HG02678 (cell line): ENCODE measurements at regions not wholly inside any gene's neighbourhood (a gene's known extent, or its start where the extent isn't known, plus 50 kb on each side); places are given as distances from the start of the nearest gene placed in this dataset.
"Not testable (repeated sequence)": the region's sequence is repeated elsewhere in the genome, so short reads cannot be mapped to it uniquely, and the experiment has no call there.

ENCODE experiments used
- ATAC-seq: cut with Tn5 transposase; IDR thresholded peaks from one replicate; pipeline ENCODE4 v1.9.1; 2021; ENCODE audit warnings: mild to moderate bottlenecking, moderate library complexity; ENCODE audit not compliant: unreplicated experiment

- no peak for ATAC-seq
Observed at GRCh38 chr12:88366101-88366500, 214.2 kb downstream of the KITLG start.

DNA sequence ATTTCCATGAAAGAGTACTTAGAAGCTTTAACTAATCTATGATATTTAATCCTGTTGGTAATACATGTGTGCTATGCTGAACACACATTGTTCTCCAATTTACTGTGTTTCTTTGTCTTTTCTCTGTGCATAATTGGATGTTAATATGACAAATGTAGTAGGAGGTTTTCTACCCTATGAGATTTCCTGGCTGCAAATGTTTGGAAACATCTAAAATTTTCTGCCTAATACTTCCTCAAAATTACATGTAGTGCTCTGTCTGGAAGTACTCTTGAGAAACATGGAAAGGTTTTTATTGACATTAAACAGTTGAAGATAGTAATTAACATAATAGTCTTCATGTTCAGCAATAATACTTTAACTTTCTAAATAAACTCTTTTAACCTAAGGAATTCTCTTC lies 213.0 kb downstream of the KITLG start:
- no peak for ATAC-seq

- not testable (repeated sequence) for ATAC-seq
Observed at GRCh38 chr12:88368077-88368476, 212.2 kb downstream of the KITLG start.

- ATAC-seq, result no peak
Observed at GRCh38 chr12:88371416-88372183, 208.7 kb downstream of the KITLG start.

DNA sequence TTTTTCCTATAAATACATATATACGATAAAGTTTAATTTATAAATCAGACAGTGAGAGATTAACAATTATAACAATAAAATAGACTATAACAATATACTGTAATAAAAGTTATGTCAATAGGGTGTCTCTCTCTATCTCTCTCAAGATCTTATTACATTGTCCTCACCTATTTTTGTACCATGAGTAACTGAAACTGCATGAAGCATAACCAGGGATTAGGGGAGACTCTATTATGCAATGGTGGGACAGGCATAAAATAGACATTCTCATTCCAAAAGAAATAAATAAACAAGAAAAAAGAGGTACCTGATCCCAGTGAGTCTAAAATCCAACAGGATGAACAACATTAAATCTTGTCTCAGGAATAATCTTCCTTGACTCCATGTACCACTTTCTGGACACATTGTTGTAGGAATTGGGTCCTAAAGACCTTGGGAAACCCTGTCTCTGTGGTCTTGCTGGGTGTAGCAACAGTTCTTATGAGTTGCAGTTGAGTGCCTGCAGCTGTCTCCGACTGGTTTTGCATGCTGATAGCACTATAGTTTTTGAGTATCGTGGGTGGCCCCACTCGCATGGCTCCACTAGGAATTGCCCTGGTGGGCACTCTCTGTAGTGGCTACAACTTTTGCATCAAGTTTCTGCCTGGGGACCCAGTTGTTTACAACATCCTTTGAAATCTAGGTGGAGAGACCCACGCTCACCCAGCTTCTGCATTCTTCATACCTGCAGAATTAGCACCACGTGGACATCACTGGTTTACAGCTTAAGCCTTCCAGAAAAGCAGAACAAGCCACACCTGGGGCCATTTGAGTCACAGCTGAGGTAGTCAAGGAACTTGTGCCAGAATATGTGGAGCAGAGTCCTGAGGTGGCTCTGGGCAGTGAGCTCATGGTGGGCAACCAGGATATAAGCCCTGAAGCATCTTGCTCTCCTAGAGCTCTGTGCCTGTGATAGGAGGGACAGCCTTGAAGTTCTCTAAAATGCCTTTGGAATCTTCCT lies 204.7 kb downstream of the KITLG start:
- no peak for ATAC-seq

DNA sequence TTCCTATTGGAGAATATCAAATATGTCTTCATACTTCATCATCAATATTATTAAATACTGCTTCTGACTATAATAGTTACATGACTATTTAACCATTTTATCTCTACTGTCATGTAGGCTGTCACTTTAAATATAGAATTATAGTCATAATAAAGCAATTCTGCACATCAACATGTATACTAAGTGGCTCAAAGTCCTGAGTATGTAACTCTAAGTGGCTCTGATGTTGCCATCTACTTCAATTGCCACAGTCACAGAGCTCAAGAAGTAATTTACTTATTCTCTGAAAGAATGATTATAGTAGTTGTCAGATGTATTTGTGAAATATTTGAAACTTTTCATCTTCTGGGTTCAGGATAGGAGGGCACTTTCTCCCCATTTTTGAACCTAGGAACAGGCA lies 202.3 kb downstream of the KITLG start:
- ATAC-seq, result no peak

- ATAC-seq, result no peak
Observed at GRCh38 chr12:88381466-88381865, 198.8 kb downstream of the KITLG start.

- ATAC-seq, result no peak
Observed at GRCh38 chr12:88383405-88383804, 196.9 kb downstream of the KITLG start.

DNA sequence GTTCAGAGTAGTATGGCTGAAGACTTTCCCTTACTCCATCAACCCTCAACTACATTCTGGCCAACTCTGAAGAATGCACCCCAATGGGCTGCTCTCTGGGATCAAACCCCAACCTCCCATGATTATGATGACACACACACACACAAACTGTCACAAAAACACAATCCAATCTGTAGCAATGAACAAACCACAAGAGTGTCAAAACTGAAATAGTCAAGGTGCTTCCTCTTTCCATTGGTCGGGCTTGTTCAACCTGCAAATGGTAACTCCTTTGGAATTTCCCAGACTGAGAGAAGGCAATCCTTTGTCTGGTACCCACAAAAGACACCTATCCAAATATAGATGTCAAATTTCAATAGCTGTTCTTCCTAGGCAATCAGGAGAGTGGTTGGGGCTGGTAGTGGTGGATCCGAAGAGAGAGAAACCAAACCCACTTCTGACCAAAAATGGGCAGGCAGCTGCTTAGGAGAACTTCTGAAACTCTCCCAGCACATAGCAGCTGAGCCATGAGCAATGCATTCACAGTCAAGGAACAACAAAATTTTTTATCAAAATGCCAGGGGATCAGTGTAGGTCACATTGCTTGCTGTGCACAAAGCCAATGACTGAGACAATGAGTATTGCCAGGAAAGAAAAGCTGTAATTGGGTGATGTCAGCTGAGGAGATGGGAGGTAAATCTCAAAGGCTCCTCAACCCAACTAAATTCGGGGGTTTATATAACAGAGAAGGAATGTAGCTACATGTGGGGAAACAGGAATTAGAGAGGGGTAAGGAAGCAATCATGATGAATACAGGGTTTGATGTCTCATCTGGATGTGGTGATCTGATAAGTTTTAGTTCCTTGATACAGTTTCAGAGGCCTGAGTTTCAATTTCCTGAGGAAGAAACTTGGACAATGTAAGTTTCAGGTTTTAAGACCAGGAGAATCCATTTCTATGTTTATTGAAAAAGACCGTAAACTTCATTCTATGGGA lies 191.4 kb downstream of the KITLG start:
- ATAC-seq, result peak; percentile 39

GRCh38 chr12:88390811-88391210 lies 189.5 kb downstream of the KITLG start:
- ATAC-seq, result no peak

GRCh38 chr12:88391556-88391955 lies 188.7 kb downstream of the KITLG start:
- peak; percentile 63 for ATAC-seq

DNA sequence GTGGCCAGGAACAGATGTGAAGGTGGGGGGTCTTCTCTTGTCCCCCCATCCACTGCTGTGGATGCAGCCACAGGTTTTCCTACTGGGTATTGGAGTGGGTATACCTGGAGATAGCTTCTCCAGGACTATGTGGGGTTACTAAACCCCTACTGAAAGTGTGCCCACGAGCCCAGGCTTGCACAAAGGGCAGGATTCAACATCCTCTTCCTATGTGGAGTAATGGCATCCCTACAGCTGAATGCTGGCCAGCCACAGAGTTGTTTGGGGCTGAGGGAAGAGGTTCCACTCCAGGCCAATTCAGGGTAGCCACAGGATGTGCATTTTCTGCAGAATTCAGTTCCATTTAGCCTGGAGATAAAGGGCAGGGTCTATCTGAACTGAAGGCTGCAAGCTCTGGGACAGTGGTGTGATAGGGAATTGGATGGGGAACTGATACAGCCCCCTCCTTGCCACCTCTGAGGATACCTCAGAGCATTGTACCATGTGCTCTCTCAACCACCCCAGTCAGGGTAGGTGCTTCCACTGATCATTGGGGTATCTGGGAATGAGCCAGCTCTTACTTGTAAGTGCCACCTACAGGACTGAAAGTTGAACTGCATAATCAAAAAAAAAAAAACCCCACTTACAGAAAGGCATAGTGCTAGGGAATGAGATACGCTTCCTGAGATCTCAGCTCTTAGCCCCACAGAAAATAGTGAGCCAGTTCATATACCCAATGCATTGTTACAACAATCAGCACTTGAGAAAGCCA lies 187.1 kb downstream of the KITLG start:
- peak; percentile 45 for ATAC-seq

GRCh38 chr12:88398031-88398430 lies 182.2 kb downstream of the KITLG start:
- no peak for ATAC-seq

GRCh38 chr12:88399811-88400210 lies 180.5 kb downstream of the KITLG start:
- ATAC-seq, result no peak

DNA sequence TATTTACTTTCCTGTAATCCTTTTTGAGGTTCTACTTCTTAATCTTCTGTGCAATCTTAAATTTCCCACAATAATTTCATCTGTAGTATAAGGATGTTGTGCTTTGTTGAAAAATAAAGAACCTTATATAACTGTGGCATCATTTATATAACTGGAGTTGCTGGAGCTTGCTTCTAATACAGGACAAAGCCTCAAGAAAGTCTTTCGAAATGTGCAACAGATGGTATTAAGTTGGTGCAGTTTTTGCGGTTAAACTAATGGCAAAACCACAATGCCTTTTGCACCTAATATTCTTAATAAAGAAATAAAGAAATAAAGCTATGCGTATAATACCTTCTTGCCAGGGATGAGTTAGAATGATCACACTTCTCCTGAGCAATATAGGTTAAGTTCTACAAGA lies 180.0 kb downstream of the KITLG start:
- ATAC-seq, result no peak

DNA sequence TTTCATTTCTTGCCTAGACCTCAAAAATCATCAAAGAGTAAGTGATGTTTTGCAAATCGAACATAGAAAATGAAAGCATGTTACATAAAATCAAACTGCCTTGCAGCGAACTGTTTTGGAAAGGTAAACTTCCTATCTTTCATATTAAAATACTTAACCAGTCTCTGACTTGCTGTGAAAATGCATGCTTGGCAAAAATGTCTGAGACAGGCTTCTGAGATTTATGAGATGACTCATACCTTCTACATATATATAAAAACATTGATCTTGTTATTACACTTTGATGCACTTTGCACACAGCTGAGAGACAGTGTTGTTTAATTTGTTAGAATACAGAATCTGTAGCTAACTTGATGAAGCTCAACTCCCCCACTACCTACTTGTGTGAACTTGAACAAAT lies 179.1 kb downstream of the KITLG start:
- ATAC-seq, result no peak

DNA sequence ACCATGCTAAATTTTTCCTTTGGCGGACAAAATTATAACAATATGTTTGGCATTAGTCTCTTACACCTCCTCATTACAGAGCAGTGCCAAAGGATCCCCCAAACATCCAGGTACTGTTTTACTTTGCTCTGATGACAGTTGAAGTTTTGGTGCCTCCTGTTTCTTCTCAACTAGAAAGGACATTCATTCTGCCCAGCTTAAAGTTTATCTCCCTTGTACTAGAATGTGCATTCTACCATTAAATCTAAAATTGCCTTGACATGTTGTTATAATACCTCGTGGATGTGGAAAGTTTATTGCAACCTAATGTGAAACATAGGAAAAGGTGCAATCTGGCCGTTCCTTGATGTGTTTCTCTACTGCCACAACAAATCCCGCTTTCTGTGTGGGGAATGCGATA lies 173.4 kb downstream of the KITLG start:
- ATAC-seq, result no peak

GRCh38 chr12:88408823-88409222 lies 171.4 kb downstream of the KITLG start:
- ATAC-seq, result no peak

GRCh38 chr12:88409257-88409656 lies 171.0 kb downstream of the KITLG start:
- ATAC-seq, result no peak

DNA sequence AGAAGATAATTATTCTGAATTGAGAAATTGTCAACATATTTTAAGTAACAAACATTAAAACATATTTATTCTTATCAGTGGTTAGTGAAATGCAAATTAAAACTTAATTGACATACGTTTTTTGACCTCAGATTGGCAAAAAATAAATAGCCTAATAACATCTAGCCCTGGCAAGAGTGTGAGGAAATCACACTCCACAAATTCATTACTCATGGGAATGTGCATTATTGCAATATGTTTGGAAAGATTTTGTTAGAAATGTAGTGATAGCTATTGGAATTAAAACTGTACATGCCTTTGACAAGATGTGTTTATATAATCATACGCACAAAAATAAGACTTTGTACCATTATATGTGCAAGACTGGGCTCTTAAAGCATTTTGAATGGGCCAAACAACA lies 168.6 kb downstream of the KITLG start:
- ATAC-seq, result no peak
